ENCODE measurements at regions not wholly inside any gene's neighbourhood (a gene's known extent, or its start where the extent isn't known, plus 50 kb on each side); places are given as distances from the start of the nearest gene placed in this dataset.
"Not testable (repeated sequence)": the region's sequence is repeated elsewhere in the genome, so short reads cannot be mapped to it uniquely, and the experiment has no call there.

DNA sequence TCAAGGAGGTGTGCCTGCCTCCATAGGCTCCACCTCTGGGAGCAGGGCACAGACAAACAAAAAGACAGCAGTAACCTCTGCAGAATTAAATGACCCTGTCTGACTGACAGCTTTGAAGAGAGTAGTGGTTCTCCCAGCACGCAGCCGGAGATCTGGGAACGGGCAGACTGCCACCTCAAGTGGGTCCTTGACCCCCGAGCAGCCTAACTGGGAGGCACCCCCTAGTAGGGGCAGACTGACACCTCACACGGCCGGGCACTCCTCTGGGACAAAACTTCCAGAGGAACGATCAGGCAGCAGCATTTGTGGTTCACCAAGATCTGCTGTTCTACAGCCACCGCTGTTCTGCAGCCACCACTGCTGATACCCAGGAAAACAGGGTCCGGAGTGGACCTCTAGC is 378.2 kb downstream of the PTH2R start:
- TF ChIP-seq, protein P1, sequence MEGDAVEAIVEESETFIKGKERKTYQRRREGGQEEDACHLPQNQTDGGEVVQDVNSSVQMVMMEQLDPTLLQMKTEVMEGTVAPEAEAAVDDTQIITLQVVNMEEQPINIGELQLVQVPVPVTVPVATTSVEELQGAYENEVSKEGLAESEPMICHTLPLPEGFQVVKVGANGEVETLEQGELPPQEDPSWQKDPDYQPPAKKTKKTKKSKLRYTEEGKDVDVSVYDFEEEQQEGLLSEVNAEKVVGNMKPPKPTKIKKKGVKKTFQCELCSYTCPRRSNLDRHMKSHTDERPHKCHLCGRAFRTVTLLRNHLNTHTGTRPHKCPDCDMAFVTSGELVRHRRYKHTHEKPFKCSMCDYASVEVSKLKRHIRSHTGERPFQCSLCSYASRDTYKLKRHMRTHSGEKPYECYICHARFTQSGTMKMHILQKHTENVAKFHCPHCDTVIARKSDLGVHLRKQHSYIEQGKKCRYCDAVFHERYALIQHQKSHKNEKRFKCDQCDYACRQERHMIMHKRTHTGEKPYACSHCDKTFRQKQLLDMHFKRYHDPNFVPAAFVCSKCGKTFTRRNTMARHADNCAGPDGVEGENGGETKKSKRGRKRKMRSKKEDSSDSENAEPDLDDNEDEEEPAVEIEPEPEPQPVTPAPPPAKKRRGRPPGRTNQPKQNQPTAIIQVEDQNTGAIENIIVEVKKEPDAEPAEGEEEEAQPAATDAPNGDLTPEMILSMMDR (IDR thresholded peaks at IDR 0.05) = not testable (repeated sequence)
- not testable (repeated sequence) for TF ChIP-seq ZFX (IDR thresholded peaks at IDR 0.05; ENCODE audit: borderline replicate concordance)

Data from 22Rv1 (cell line).